SK-MEL-5 (cell line): ENCODE measurements at regions not wholly inside any gene's neighbourhood (a gene's known extent, or its start where the extent isn't known, plus 50 kb on each side); places are given as distances from the start of the nearest gene placed in this dataset.

ENCODE experiments used
- DNase-seq: peaks from one replicate; pipeline ENCODE4 v3.0.0-alpha.2; 2016; ENCODE audit warnings: low read depth, low spot score
- in situ Hi-C: cut with HindIII; loops from 2 replicates; pipeline ENCODE4 v1.10.0; 2016; ENCODE audit warnings: low sequenced_read_pairs, high pct_unique_total_duplicates, low pct_unique_long_range_greater_than_20kb

DNA sequence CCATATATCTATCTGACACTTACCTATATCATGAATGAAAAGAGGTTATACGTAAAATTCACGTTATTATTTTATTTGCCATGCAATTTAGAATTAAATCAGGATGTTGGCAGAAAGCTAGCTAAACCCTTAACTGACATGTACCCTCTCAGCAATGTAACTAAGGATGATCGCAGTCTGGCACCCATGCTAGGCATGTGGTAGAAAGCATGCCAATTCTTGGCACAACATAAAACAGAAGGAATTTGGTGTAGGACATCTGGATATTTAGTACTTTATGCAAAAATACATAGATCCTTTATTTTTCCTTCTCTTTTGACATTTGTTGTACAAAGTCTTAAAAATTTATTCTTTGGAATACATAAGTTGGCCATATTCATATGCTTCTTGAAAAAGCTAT is 436.8 kb upstream of the FAT1 start:
- in situ Hi-C loops: no loop called here
- DNase-seq: no peak

DNA sequence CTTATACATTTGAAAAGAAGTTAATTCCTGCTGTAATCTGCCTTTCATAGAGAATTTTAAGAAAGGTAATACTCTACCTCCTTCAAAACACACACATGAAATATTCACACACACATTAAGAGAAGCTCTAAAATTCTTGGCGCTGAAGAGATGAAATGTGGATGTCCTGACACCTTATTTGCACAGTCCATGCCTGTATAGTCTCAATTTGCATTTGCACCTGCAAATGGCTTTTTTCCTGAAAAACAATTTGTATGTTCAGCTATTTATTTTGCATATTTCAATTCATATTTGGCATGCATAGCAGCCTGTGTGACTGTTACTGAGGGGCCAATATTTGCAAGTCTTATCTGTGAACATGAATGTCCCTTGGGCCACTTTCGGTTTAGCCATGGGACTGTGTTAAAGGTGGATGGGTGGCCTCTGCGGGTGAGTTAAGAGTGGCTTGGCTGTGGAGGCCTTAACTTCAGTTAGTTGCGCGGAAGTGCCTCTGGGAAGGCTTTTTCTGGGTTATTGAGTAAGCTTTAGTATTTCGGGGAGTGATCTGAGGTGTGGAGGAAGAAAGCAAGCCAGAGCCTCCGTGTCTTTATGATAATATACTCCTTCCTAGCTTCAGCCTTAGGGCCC is 443.3 kb upstream of the FAT1 start:
- DNase-seq: no peak
- in situ Hi-C loops: no loop called here

GRCh38 chr4:187171706-187172339 is 448.2 kb upstream of the FAT1 start:
- DNase-seq: no peak
- in situ Hi-C loops: no loop called here

GRCh38 chr4:187172340-187172761 is 448.7 kb upstream of the FAT1 start:
- DNase-seq: no peak

DNA sequence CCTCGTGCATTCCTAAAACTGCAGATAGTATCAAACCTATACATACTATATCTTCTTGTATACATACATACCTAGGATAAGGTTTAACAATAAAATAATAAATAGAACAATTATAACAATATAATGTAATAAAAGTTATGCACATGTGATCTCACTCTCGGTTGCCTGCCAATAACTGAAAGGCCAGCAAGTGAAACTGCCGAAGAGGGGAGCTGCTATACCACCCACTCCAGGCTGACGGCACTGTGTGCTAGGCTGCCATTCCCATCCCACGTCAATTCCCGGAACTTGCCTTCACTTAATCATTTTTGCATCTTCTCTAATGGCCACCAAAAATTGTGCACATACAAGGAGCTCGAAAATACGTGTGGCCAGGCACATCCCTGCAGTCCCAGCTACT is 451.1 kb upstream of the FAT1 start:
- in situ Hi-C loops: no loop called here
- DNase-seq: no peak

More at GRCh38 chr4:187172340-187172761, 448.7 kb upstream of the FAT1 start:
- in situ Hi-C loops: no loop called here

- peak; percentile 18 for DNase-seq
- in situ Hi-C loops: no loop called here
Observed at GRCh38 chr4:187175197-187175596, 451.5 kb upstream of the FAT1 start.

- in situ Hi-C loops: no loop called here
- DNase-seq: no peak
Observed at GRCh38 chr4:187176261-187176910, 452.7 kb upstream of the FAT1 start.

DNA sequence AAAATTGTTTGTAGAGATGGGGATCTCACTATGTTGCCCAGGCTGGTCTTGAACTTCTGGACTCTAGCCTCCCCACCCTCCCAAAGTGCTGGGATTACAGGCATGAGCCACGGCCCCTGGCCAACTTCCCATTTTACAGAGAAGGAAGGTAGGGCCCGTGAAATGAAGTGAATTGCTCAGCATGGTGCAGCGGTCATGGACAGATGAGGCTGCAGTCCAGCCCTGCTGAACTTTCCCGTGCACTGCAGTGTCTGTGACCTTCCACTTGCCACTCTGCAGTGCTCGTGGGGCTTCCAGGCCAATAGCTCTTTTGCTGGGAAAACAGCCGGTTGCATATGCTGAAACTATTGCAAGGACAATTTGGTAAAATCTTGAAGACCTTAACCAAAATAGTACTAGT is 454.4 kb upstream of the FAT1 start:
- no peak for DNase-seq
- in situ Hi-C loops: no loop called here

- no peak for DNase-seq
- in situ Hi-C loops: no loop called here
Observed at GRCh38 chr4:187178587-187178986, 454.9 kb upstream of the FAT1 start.

- in situ Hi-C loops: no loop called here
- no peak for DNase-seq
Observed at GRCh38 chr4:187179086-187180058, 455.7 kb upstream of the FAT1 start.

DNA sequence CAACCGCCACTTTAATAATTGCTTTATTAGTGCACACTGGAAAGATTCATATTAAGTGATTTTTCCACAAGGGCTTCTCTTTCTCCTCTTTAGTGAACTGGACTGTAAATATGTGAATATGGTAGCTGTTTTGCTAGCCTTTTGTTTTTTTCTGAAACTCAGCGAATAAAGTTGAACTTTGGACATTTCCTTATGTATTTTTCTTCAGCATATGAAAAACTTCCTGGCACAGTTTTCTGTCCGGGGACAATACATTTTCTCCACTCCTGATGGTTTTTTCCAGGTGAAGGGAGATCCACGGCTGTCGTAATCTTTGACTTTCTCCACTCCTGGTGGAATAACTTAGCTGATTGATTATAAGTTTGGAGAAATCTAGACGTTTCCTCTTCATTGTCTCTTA is 457.4 kb upstream of the FAT1 start:
- DNase-seq: no peak
- in situ Hi-C loops: no loop called here

GRCh38 chr4:187183346-187183745 is 459.7 kb upstream of the FAT1 start:
- in situ Hi-C loops: no loop called here
- DNase-seq: no peak

DNA sequence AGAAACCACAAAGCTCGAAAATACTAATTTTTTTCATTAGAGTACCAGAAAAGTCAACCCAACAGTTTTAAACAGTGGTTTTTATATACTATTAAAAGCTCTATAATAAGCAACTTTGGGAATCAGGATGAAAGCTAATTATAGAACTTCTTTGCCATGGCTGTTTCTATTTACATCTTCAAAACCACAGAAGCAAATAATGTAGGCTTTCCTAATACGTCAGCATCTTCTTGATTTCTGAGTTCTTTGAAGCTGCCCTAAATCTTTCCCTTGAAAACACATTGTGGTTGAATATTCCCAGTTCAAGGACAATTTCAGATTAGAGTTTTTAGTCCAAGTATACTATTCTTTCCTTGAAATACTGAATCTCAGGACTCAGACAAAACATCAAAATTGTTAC is 460.2 kb upstream of the FAT1 start:
- in situ Hi-C loops: no loop called here
- no peak for DNase-seq

DNA sequence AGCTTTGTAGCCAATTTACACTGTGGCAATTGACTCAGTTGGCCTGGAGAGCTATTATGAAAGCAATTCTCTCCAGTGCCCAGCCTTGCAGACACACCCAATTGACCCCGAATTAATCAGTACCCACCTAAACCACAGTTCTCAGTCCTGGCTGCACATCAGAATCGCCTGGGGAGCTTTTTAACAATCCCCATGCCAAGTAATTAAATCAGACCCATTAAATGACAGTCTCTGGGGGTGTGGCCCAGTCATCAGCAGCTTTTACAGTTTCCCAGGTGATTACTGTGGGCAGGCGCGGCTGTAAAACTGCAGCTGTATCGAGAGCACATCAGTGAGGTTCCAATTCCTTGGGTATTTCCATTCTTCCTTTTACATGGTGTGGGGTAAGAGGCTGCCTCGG is 460.9 kb upstream of the FAT1 start:
- no peak for DNase-seq
- in situ Hi-C loops: no loop called here

- in situ Hi-C loops: no loop called here
Observed at GRCh38 chr4:187188118-187188517, 464.5 kb upstream of the FAT1 start.

GRCh38 chr4:187188741-187189140 is 465.1 kb upstream of the FAT1 start:
- no peak for DNase-seq
- in situ Hi-C loops: no loop called here

More at GRCh38 chr4:187188118-187188517, 464.5 kb upstream of the FAT1 start:
- no peak for DNase-seq

DNA sequence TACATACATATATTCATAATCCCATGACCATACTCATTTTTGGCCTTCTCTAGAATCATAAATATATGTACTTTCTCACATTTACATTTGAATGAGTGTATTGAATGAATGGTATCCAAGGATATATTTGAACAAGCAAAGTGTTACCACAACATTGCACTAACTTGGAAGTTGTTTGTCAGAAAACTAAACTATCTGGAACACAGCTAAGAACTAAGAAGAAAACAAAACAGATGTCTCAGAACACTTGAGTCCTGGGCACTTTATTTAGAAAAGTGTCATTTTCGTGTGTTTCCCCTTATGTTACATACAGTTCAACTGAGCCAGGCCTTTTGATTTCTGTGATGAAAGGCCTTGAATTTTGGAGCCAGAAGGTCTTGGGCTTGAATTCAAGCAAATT is 466.7 kb upstream of the FAT1 start:
- in situ Hi-C loops: no loop called here
- DNase-seq: no peak

- DNase-seq: no peak
- in situ Hi-C loops: no loop called here
Observed at GRCh38 chr4:187191676-187192075, 468.0 kb upstream of the FAT1 start.
